Breast epithelium (tissue), 3 donors: ENCODE measurements at regions not wholly inside any gene's neighbourhood (a gene's known extent, or its start where the extent isn't known, plus 50 kb on each side); places are given as distances from the start of the nearest gene placed in this dataset.

Experiments used
- POLR2A ChIP-seq: fragments of 450-650 bp; IDR thresholded peaks from one replicate; pipeline ENCODE4 v1.6.1; 2016; ENCODE audit warnings: antibody characterized with exemption, mild to moderate bottlenecking, moderate library complexity
- POLR2AphosphoS5 ChIP-seq, 3 donors: sonication (generic); formaldehyde crosslinking; IDR thresholded peaks; one replicate each; pipeline ENCODE4 v1.6.1; 2017; ENCODE audit warnings: antibody characterized with exemption in 3 of 3
- TF ChIP-seq, protein P1 (sequence below), 3 donors: fragments of 450-650 bp; IDR thresholded peaks; one replicate each; pipeline ENCODE4 v1.5.1; 2016 to 2017; ENCODE audit warnings: antibody characterized with exemption in 3 of 3, mild to moderate bottlenecking in 3 of 3, moderate library complexity in 3 of 3

DNA sequence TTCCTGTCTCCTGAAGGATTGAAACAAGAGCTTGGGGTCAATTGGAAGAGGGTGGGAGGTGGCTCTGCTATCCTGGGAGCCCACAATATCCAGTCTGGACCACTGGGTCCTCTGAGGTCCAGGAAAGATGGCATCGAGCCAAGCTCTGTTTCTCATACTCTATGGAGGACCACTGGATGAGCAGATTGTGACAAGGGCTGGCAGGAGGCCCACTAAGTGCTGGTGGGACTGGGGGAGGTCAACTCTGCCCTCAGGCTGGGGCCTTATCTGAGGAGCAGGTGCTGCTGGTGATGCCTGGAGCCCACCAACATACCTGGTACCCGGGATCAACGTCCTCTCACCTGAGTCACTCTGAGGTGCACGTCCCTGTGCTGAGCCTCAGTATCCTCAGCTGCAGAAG lies 142.4 kb downstream of the NDUFA10 start:
- TF ChIP-seq, protein P1, sequence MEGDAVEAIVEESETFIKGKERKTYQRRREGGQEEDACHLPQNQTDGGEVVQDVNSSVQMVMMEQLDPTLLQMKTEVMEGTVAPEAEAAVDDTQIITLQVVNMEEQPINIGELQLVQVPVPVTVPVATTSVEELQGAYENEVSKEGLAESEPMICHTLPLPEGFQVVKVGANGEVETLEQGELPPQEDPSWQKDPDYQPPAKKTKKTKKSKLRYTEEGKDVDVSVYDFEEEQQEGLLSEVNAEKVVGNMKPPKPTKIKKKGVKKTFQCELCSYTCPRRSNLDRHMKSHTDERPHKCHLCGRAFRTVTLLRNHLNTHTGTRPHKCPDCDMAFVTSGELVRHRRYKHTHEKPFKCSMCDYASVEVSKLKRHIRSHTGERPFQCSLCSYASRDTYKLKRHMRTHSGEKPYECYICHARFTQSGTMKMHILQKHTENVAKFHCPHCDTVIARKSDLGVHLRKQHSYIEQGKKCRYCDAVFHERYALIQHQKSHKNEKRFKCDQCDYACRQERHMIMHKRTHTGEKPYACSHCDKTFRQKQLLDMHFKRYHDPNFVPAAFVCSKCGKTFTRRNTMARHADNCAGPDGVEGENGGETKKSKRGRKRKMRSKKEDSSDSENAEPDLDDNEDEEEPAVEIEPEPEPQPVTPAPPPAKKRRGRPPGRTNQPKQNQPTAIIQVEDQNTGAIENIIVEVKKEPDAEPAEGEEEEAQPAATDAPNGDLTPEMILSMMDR (IDR thresholded peaks at IDR 0.05), result no peak
- TF ChIP-seq POLR2AphosphoS5 (IDR thresholded peaks at IDR 0.05) (no peak), POLR2A (no peak)
